Endothelial cell of hepatic sinusoid (primary cell): ENCODE measurements at regions not wholly inside any gene's neighbourhood (a gene's known extent, or its start where the extent isn't known, plus 50 kb on each side); places are given as distances from the start of the nearest gene placed in this dataset.
"Not testable (repeated sequence)": the region's sequence is repeated elsewhere in the genome, so short reads cannot be mapped to it uniquely, and the experiment has no call there.

Experiments
- in situ Hi-C: cut with HindIII; loops from 2 replicates; pipeline ENCODE4 v1.10.0; 2017; ENCODE audit warnings: low sequenced_read_pairs

DNA sequence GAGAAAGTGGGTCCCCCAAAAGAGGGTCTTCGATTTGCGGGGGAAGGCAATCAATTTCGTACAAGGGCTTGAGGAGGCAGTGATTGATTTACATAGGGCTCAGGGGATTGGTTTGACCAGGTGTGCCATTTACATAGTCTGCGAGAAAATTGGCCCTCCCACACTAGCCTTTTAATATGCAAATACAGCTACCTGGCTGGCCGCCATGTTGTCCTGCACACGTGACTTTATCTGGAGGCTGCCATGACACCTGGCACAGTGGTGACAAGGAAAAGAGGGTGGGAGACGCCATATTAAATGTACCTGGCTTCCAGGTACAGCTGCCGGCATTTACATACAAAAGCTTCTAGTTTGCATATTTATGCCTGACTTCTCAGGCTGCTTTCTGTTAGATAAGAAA lies 1577.2 kb upstream of the LRRTM3 start:
- in situ Hi-C loops = no loop called here

DNA sequence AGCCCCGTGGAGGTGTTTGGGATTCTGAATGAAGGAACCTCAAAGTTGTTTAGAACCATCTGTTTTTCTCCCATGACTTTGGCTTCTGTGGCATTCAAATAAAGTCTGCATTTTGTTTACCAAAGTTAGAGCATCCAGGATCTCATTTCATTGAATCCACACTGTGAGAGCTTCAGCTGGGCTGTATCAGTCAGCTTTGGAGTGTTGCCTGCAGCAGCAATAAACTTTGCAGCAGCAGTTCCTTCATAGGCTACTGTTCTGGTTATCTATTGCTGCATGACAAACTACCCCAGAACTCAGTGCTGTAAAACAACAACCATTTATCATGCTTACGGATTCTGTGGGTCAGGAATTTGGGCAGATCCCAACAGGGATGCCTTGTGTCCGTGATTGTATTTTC lies 1575.2 kb upstream of the LRRTM3 start:
- in situ Hi-C loops = no loop called here

GRCh38 chr10:65355141-65355680 lies 1570.6 kb upstream of the LRRTM3 start:
- in situ Hi-C loops = no loop called here

DNA sequence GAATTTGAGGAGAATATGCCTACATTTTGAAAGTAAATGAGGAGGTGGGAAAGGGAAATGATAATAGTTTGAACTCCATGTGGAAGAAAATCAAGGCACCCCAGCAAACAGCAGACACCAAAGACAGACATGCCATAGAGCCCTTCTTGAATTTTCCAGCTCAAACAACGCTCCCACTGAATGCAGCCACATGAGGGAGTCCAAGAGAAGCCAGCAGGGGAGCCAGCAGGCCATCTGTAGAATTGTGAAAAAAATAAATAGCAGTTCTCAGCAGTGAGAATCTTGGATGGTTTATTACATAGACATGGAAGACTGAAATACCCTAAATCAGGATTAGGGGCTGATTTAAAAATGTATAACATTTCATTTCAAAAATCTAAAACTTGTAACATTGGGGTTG lies 1567.3 kb upstream of the LRRTM3 start:
- in situ Hi-C loops = no loop called here

GRCh38 chr10:65360497-65360896 lies 1565.3 kb upstream of the LRRTM3 start:
- in situ Hi-C loops = no loop called here

DNA sequence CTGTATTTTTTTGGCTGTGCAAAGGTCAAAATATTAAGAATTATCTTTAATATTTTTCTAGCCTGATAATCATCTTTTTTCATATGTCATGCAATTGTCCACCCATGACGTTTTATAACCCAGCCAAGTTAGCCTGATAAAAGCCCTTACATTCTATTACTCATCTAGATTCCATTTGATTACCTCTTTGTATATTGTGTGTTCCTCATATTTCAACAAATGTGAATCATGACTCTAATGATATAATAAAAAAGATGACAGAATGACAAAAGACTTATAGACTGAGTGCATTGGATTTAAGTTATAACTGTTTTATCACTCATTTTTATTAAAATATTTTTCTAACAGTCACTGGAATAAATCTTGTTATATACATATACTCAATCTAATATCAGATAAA lies 1560.0 kb upstream of the LRRTM3 start:
- in situ Hi-C loops = no loop called here

DNA sequence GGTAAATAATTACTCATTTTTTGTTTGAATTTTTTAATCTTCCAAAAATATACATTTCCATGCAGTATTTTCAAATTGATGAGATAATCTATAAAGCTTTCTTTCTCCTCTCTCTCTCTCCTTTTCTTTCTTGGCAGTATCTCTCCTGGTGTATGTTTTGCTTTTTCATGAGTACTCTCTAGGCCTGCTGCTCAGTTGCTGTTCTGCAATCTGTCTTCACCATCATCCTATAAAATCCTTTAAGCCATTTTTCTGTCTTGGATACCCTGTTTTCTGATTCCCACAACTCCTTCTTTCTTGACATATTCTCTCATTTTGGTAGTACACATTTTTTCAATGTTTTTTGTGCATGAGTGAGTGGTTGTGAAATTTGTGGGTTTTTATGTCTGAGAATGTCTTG lies 1558.1 kb upstream of the LRRTM3 start:
- in situ Hi-C loops = no loop called here

DNA sequence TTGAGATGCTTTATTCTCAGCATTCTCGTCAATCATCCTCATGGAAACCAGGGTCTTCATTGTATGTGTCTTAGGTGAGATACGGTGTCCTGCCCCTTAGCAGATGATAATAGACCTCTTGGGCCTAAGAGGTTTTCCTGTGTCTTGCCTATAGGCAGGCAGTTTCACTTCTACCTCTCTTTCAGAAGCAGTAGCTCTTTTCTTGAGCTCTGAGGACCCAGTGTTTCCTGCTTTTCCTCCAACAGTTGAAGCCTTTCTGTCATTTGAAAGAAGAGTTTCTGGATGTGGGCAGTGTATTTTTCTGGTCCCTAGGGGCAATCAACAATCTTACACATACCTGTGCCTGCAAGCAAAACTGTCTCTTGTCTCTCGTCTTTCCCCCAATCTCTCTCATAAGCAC lies 1550.3 kb upstream of the LRRTM3 start:
- in situ Hi-C loops = no loop called here

DNA sequence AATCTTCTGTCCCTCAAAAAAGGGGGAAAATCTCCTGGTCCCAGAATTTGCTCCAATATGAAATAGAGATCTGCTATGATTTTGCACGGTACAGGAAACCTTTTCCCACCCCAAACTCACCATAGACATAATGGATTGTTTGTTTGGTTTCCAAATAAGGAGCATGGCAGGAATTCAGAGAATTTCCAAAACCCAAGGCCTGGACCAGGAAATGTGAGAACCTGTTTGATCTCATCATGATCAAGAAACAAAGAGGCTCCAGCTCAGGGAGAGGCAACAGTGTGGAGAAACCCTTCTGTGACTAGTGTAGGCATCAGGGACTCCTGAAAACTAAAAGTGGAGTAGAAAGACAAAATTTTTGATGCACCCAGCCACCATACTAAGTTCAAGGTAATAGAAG lies 1548.1 kb upstream of the LRRTM3 start:
- in situ Hi-C loops = no loop called here

DNA sequence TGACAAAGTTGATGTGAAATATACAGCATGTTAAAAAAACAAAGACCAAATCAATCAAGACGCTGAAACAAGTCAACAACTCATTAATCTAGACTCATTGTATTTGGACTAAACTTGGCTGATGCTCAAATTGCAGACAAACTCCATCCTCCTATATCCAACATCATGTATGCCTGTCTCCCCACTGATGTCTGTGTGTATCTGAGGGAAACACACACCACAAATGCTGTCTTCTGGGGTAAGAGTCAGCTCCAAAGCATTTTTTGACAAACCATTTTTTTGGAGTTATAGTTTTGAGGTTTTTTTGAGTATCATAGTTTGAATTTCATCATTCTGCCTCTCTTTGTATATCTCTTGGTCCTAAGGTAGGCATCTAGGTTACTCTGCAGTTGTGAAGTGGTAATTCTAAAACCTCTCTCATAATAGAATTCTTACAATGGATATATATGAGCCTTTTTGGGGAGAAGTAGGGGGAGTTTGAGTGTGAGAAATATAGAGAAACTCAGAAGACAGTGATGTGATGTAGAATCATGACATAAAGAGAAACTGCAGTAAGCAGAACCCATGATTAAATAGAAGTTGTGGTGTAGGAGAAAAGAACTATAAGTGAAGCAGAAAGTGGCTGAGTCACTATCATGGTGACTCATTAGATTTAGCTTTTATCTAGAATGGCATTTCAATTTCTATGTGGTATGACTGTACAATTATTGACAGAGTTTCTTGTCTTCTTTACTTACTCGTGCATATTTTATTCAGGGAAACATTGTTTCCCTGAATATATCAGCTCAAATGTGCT lies 1531.1 kb upstream of the LRRTM3 start:
- in situ Hi-C loops = no loop called here

DNA sequence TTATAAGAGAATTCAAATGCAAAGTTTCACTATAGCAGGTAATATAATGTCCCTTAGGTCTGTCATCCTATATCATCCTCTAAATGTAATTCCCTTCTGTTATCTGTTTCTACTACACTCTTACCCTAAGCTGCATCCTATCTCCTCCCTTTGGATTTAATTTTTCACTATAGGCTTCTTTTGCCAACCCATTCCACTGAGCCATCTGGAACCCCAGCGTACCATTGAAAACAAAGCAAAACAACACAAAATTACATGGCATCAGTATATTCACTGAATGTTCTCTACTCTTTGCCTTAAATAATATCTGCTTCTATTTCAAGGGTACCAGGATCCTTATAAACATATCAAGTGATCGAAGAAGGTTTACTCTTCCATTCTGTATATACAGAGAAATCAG lies 1530.2 kb upstream of the LRRTM3 start:
- in situ Hi-C loops = no loop called here

GRCh38 chr10:65396997-65397396 lies 1528.8 kb upstream of the LRRTM3 start:
- in situ Hi-C loops = no loop called here

GRCh38 chr10:65408401-65408800 lies 1517.4 kb upstream of the LRRTM3 start:
- in situ Hi-C loops = no loop called here

DNA sequence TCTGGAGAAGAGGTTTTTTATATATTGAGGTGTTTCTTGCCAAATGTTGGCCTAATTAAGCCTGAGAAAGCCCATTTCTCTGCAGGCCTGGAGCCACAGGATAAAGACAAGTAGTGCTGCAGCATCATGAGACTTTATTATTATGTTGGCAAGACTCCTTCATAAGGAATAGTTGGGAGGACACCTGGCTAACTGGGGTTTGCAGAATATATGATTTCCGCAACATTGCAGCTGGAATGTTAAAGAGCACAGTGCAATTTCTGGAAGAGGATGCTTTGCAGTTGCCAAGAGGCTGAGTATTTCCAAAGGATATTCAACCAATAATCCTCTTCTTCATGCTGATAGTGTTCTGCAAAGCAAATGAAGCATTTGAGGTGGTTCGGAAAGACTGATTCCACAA lies 1512.8 kb upstream of the LRRTM3 start:
- in situ Hi-C loops = no loop called here

DNA sequence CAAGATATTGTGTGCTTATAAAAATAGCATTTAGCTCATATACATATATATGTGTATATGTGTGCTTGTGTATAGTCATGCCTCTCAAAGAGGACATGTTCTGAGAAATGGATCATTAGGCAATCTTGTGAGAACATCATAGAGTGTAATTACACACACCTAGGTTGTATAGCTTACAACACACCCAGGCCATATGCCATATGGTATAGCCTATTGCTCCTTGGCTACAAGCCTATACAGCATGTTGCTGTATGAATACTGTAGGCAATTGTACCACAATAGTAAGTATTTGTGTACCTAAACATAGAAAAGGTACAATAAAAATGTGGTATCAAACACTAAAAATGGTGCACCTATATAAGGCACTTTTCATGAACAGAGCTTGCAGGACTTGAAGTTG lies 1510.5 kb upstream of the LRRTM3 start:
- in situ Hi-C loops = no loop called here

DNA sequence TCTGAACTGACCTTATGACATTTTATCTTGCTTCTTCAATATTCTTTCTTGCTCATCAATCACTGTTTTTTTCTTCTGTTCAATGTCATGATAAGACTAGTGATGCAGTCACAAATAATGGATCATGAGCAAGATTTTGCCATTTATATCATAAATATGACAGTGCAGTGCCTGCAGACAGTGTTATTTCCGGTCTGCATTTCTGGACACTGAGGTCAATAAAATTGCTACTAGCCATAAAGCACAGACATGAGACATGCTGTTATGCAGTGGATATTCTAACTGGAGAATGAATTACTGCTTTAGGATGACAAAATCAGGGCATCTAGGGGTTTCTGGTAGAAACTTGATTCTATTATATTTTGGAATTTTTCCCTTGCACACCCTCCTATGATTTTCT lies 1509.7 kb upstream of the LRRTM3 start:
- in situ Hi-C loops = no loop called here

DNA sequence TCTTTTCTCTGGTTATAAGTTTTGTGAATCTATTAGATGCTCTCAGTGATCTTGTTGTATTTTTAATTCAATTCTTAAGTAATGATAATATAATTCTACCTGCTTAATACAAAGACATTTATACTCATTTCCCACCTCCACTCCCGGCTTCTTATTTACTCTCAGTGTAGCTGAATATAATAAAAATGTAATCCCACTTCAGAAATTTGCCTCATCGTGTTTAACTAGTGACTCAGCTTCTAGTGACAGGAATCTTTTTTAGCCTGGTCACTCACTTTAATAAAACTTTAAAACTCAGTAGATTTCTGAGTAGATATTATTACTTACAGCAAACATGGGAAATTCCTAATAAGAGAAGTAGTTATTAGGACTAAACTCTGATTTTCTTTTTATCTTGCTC lies 1506.2 kb upstream of the LRRTM3 start:
- in situ Hi-C loops = no loop called here

- in situ Hi-C loops = no loop called here
Observed at GRCh38 chr10:65423043-65423442, 1502.8 kb upstream of the LRRTM3 start.

DNA sequence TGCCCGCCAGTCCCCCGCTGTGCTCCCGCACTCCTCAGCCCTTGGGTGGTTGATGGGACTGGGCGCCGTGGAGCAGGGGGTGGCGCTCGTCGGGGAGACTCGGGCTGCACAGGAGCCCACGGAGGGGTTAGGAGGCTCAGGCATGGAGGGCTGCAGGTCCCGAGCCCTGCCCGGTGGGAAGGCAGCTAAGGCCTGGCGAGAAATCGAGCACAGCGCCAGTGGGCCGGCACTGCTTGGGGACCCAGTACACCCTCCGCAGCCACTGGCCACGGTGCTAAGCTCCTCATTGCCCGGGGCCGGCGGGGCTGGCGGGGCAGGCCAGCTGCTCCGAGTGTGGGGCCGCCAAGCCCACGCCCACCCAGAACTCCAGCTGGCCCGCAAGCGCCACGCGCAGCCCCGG lies 1496.5 kb upstream of the LRRTM3 start:
- in situ Hi-C loops = not testable (repeated sequence)

- in situ Hi-C loops = no loop called here
Observed at GRCh38 chr10:65430979-65431378, 1494.9 kb upstream of the LRRTM3 start.

- in situ Hi-C loops = no loop called here
Observed at GRCh38 chr10:65470986-65471385, 1454.8 kb upstream of the LRRTM3 start.

DNA sequence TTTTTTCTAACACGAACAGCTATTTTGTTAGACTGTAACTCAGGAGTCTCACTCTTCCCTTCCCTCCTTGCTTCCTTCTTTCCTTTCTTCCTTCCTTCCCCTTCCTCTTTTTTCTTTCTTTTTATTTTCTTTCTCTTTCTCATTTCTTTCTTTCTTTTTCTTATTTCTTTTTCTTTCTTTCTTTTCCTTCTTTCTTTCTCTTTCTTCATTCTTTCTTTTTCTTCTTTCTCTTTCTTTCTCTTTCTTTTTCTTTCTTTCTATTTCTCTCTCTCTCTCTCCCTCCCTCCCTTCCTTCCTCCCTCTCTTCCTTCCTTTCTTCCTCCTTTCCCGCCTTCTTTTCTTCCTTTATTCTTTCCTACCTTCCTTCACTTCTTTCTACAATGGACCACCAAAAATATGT lies 1443.0 kb upstream of the LRRTM3 start:
- in situ Hi-C loops = no loop called here

- in situ Hi-C loops = no loop called here
Observed at GRCh38 chr10:65491799-65492198, 1434.0 kb upstream of the LRRTM3 start.
